ENCODE measurements at regions not wholly inside any gene's neighbourhood (a gene's known extent, or its start where the extent isn't known, plus 50 kb on each side); places are given as distances from the start of the nearest gene placed in this dataset.

- no peak for DNase-seq
Measured at GRCh38 chr2:220241423-220241822, 614.0 kb downstream of the SLC4A3 start.

- no peak for DNase-seq
Measured at GRCh38 chr2:220243571-220243970, 616.1 kb downstream of the SLC4A3 start.

GRCh38 chr2:220246386-220246785, 619.0 kb downstream of the SLC4A3 start:
- DNase-seq: no peak

- DNase-seq: no peak
Measured at GRCh38 chr2:220247588-220248350, 620.3 kb downstream of the SLC4A3 start.

GRCh38 chr2:220259662-220260061, 632.2 kb downstream of the SLC4A3 start:
- no peak for DNase-seq

- DNase-seq: no peak
Measured at GRCh38 chr2:220263300-220263699, 635.9 kb downstream of the SLC4A3 start.

- DNase-seq: no peak
Measured at GRCh38 chr2:220269367-220269766, 641.9 kb downstream of the SLC4A3 start.

- no peak for DNase-seq
Measured at GRCh38 chr2:220270481-220271070, 643.1 kb downstream of the SLC4A3 start.

- DNase-seq: no peak
Measured at GRCh38 chr2:220272656-220273055, 645.2 kb downstream of the SLC4A3 start.

GRCh38 chr2:220273082-220273481, 645.7 kb downstream of the SLC4A3 start:
- no peak for DNase-seq

- no peak for DNase-seq
Measured at GRCh38 chr2:220275454-220275853, 648.0 kb downstream of the SLC4A3 start.

- DNase-seq: no peak
Measured at GRCh38 chr2:220276741-220277444, 649.5 kb downstream of the SLC4A3 start.

GRCh38 chr2:220277445-220277975, 650.1 kb downstream of the SLC4A3 start:
- no peak for DNase-seq

- DNase-seq: no peak
Measured at GRCh38 chr2:220278022-220278421, 650.6 kb downstream of the SLC4A3 start.

GRCh38 chr2:220279372-220279771, 651.9 kb downstream of the SLC4A3 start:
- DNase-seq: no peak

- DNase-seq: no peak
Measured at GRCh38 chr2:220279840-220280239, 652.4 kb downstream of the SLC4A3 start.

- DNase-seq: no peak
Measured at GRCh38 chr2:220280736-220281135, 653.3 kb downstream of the SLC4A3 start.

- DNase-seq: no peak
Measured at GRCh38 chr2:220281771-220282170, 654.3 kb downstream of the SLC4A3 start.

- DNase-seq: no peak
Measured at GRCh38 chr2:220282236-220282635, 654.8 kb downstream of the SLC4A3 start.

GRCh38 chr2:220293966-220294365, 666.5 kb downstream of the SLC4A3 start:
- DNase-seq: no peak

GRCh38 chr2:220296174-220296573, 668.7 kb downstream of the SLC4A3 start:
- no peak for DNase-seq

GRCh38 chr2:220297093-220297492, 669.7 kb downstream of the SLC4A3 start:
- no peak for DNase-seq

- DNase-seq: no peak
Measured at GRCh38 chr2:220300806-220301205, 673.4 kb downstream of the SLC4A3 start.

GRCh38 chr2:220302756-220303155, 675.3 kb downstream of the SLC4A3 start:
- no peak for DNase-seq

Measured in CD4-positive, alpha-beta T cell treated with Interleukin-17A for 1 hour (primary cell).